SKM-1 treated with dmso at 0.1 percent for 144 hours (cell line): ENCODE measurements at regions not wholly inside any gene's neighbourhood (a gene's known extent, or its start where the extent isn't known, plus 50 kb on each side); places are given as distances from the start of the nearest gene placed in this dataset.

ENCODE experiments used
- DNase-seq: peaks from one replicate; lab custom pipeline; 2025; ENCODE audit not compliant: unreplicated experiment; lab: John Stamatoyannopoulos, UW

- peak; percentile 30 for DNase-seq
Measured at GRCh38 chr12:111224186-111225066, 144.5 kb downstream of the PHETA1 start.

- DNase-seq: no peak
Measured at GRCh38 chr12:111222523-111222922, 146.4 kb downstream of the PHETA1 start.

GRCh38 chr12:111222027-111222414 lies 146.9 kb downstream of the PHETA1 start:
- DNase-seq: no peak

- DNase-seq: no peak
Measured at GRCh38 chr12:111221062-111222026, 147.6 kb downstream of the PHETA1 start.

DNA sequence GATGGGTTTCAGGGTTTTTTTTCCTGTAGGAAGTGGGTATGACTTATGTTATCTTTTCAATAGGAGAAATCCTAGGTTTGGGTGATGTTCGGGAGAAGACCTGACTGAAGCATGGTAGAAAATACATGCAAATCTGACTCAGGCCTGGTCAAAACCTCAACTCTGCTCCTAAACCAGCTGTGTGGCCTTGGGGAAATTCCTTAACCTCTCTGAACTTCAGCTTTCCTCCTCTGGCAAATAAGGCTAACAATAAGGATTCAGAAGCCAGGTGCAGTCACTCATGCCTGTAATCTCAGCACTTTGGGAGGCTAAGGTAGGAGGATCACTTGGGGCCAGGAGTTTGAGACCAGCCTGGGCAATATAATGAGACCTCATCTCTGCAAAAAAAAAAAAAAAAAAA lies 148.5 kb downstream of the PHETA1 start:
- DNase-seq: no peak

DNA sequence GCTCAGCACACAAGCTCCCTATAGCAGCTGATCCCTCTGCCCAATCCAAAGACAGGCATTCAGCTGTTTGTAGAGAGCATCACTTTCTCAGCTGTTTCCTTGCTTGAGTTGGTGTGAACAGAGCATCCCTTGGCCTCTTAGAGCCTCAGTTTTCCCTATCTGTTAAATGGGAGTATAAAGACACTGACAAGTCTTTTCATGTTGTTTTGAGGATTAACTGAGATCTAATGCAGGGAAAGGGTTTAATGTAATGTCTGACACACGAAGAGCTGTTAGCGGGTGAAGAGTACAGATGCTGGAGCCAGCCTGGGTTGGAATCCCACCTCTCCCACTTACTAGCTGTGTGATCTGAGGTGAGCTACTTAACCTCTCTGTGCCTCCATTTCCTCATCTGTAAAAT lies 149.5 kb downstream of the PHETA1 start:
- no peak for DNase-seq

DNA sequence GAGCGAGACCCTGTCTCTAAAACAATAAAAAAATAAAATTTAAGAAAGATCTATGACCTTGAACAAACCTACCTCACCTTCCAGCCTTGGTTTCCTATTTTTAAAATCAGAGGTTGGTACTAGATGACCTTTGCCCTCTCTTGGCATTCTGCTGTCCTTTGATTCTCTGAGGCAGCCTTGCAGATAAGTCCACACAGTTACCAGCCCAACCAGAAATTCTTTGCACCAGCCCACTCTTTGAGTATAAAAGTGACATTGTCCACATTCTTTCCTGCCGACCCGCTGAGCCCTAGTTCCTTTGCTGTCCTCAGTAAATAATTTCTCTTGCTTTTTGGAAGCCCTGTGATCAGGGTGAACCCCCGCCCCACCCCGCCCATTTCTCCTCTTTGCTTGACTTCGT lies 150.4 kb downstream of the PHETA1 start:
- no peak for DNase-seq

GRCh38 chr12:111216387-111217159 lies 152.3 kb downstream of the PHETA1 start:
- no peak for DNase-seq

DNA sequence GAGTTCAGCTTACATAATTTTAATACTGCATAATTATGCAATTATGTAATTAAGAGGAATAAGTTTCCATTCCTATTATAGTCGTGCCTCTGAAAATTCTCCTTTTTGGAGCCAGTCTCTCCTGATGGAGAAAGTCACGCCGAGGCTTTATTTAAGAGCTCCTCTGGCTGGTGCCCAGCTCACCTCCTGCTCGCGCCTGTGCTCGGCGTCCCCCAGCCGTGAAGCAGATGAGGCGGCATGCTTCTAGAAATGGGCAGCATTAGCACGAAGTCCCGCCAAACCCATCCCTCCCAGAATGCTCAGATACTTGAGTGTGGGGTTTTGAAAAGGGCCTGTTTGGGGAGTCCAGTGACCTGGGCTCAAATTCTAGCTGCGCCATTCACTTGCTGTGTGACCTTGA lies 153.0 kb downstream of the PHETA1 start:
- no peak for DNase-seq

- no peak for DNase-seq
Measured at GRCh38 chr12:111214401-111214800, 154.5 kb downstream of the PHETA1 start.

- DNase-seq: no peak
Measured at GRCh38 chr12:111213561-111213960, 155.3 kb downstream of the PHETA1 start.

DNA sequence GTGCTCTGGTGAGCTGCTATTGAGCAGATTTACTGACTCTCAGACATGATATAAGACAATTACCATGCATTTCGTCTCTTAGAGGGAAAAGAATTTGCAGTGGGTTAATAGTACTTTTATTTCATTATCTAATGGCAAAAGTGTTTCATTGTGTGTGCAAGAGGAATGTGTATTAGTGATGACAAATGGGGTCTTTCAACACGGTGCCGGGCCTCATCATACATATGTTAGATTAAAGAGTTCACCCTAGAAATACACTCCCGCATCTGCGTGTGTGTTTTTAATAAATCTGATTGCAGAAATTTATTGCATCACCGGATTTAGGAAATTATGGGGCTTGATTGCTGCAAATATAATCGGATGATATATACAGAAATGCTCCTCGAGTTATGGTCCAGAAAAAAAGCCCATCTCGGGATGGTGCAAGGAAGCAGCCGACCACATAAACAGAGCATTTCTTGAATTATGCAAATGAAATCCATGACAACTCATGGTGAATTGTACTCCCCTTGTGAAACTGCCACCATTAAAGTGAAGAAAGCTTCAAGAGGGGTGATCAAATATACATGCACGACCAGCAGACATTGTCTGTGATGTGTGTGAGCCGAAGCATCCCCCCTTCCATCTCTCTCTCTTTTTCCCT lies 156.0 kb downstream of the PHETA1 start:
- DNase-seq: no peak

- DNase-seq: no peak
Measured at GRCh38 chr12:111211910-111212757, 156.8 kb downstream of the PHETA1 start.

DNA sequence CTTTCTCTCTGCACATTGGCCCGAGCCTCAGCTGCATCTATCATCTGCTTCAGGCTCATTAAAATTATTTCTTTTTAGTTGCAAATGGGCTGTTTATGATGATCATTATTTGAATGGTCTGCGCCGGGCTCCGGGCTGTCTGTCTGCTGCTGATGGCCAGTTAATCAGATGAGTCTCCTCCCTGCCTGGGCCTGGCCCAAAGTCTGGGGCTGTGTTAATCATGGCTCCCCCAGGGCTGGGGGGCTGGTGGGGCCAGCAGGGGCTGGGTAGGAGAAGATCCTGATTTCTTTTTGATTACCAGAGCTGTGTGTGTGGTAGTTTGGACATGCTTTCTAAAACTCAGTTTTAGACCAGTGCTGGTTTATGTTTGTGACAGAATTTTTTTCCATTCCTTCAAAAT lies 159.1 kb downstream of the PHETA1 start:
- no peak for DNase-seq

DNA sequence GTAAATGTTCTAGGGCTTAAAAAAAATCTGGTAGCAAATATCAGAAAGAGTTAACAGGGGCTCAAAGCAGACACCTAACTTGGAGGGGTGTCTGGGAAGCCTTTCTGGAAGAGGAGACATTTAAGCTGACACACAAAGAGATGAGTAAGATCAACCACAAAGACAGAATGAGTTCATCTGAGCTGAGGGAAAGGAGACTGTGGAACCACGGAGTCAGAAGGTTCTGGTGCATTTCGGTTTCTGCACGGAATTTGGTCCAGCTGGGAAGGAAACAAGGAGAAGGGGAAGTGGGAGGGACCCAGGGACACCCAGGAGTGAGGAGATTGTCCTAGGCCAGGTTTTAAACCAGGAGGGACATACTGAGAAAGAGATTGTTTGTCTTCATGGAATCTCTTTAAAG lies 161.1 kb downstream of the PHETA1 start:
- no peak for DNase-seq

DNA sequence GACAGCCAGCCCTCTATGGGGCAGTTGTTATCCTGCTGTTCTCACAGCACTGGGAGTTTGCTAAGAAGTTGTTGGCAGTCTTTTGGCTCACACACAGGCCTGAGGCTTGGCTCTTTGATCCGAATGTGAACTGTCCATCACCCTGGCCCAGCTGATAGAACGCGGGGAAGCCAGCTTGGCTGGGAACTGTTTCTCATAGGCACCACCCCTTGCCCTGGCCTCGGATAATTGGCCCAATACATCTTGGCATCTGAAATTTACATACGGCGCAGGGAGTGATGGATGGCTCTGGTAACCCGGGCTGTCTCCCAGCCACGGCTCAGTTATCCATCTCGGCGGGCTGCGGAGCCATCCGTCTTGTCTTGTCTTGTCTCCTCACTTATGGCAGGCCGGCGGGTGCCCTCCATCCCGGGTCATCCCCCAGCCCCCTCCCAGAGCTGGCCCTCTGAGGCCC lies 164.1 kb downstream of the PHETA1 start:
- no peak for DNase-seq

GRCh38 chr12:111203969-111204368 lies 164.9 kb downstream of the PHETA1 start:
- no peak for DNase-seq

DNA sequence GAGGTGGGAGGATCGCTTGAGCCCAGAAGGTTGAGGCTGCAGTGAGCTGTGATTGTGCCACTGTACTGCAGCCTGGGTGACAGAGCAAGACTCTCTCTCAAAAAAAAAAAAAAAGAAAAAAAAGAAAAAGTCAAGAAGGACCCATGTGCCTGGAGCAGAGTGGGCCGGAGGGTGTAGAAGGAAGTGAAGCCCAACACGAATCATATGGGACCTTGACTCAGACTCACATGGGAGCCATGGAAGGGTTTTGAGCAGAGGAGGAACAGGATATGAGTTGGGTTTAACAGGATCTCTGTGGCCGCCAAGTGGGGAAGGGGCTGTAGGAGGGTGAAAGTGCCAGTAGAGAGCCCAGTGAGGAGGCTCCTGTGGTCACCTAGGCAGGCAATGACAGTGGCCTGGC lies 165.4 kb downstream of the PHETA1 start:
- no peak for DNase-seq

DNA sequence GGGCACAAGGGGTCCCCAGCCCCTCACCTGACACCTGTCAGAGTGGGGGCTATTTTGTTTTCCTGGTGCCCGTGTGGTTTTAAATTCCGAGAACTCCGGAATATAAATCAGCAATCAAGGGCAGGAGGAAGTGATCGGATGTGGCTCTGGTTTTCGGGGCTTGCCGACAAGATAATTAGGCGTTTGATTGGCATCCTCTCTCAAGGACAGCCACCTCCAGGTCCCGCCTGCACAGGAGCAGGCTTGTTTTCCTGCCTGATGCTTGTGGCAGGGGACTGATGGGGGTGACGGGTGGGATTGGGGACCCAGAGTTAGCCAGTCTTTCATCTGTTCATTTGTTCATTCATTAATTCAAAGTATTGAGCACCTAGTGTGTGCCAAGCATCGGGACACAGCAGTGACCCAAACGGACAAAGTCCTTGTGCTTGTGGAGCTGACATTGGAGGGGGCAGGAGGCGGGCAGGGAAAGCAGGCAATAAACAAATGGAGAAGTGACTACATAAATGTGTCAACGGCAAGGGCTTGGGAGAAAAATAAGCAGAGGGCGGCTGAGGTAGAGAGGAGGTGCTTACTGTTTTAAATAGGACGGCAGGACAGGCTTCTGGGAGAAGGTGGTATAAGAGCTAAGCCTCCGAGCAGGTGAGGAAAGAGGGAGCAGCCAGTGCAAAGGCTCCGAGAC lies 166.5 kb downstream of the PHETA1 start:
- DNase-seq: no peak
